ENCODE measurements at regions not wholly inside any gene's neighbourhood (a gene's known extent, or its start where the extent isn't known, plus 50 kb on each side); places are given as distances from the start of the nearest gene placed in this dataset.
"Not testable (repeated sequence)": the region's sequence is repeated elsewhere in the genome, so short reads cannot be mapped to it uniquely, and the experiment has no call there.

- no peak overlapping the region for H3K27ac ChIP-seq (ENCODE audit: low read depth, low read length)
- no peaks in the 10 kb centered on the region for H3K36me3 ChIP-seq (ENCODE audit: control insufficient read depth, insufficient read depth, low read length)
- no peak overlapping the region for H3K9ac ChIP-seq (ENCODE audit: low read length)
These were observed 132.3 kb downstream of the APIP start for GRCh38 chr11:34783816-34784317.

GRCh38 chr11:34781826-34782225 lies 134.4 kb downstream of the APIP start:
- not testable (repeated sequence) for H3K4me3 ChIP-seq (ENCODE audit: low read depth, low read length); H3K27ac ChIP-seq (ENCODE audit: low read depth, low read length); H3K36me3 ChIP-seq (ENCODE audit: control insufficient read depth, insufficient read depth, low read length); H3K9ac ChIP-seq (ENCODE audit: low read length); H3K9me3 ChIP-seq (ENCODE audit: control insufficient read depth, insufficient read depth, low read depth, low read length); H3K4me1 ChIP-seq (ENCODE audit: control insufficient read depth, insufficient read depth, low read length); H3K27me3 ChIP-seq (ENCODE audit: control insufficient read depth, insufficient read depth, low read length)

More at GRCh38 chr11:34783816-34784317, 132.3 kb downstream of the APIP start:
- Histone ChIP-seq H3K27me3 (ENCODE audit: control insufficient read depth, insufficient read depth, low read length) (no peaks in the 10 kb centered on the region), H3K4me3 (ENCODE audit: low read depth, low read length) (no peak overlapping the region), H3K9me3 (ENCODE audit: control insufficient read depth, insufficient read depth, low read depth, low read length) (no peaks in the 10 kb centered on the region), H3K4me1 (ENCODE audit: control insufficient read depth, insufficient read depth, low read length) (no peaks in the 10 kb centered on the region)

DNA sequence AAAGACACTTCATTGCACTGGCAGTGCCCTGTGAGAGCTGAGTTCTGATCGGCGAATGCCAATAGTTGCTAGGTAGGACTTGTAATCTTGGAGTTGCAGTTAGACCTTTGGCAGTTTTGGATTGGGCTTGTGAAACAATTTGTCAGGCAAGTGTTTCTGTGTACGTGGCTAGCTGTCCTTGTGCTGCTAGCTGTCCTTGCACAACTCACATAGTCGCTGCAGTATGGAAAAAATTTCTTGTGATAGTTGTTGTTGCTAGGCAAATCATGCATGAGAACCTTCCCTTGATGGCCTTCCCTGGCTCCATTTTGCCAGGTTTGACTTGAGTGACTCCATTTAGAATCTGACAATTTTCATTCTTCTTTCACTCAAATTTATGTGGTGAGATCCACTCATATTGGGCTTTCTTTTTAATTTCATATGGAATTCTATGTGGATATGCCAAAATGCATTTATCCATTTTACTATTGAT lies 140.7 kb downstream of the APIP start:
- Histone ChIP-seq H3K4me1 (ENCODE audit: control insufficient read depth, insufficient read depth, low read length) (no peaks in the 10 kb centered on the region), H3K4me3 (ENCODE audit: low read depth, low read length) (no peak overlapping the region), H3K27me3 (ENCODE audit: control insufficient read depth, insufficient read depth, low read length) (no peaks in the 10 kb centered on the region), H3K9me3 (ENCODE audit: control insufficient read depth, insufficient read depth, low read depth, low read length) (no peaks in the 10 kb centered on the region), H3K36me3 (ENCODE audit: control insufficient read depth, insufficient read depth, low read length) (no peaks in the 10 kb centered on the region), H3K27ac (ENCODE audit: low read depth, low read length) (no peak overlapping the region), H3K9ac (ENCODE audit: low read length) (no peak overlapping the region)

DNA sequence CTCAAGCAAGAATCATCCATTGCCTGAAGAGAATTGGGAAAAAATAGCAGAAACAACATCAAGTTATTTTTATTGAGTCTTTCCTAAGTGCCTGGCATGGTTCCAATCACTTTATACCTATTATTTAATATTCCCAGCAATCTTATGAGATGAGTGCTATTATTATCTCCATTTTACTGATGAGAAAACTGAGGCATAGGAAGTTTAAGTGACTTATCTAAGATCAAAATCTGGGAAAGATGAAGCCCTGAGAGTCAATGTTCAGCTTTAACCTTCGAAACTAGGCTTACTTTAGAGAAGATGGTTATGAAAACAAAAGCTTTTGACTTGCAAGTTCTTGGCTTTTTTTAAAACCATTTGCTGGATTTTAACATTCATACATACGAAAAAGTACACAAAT lies 141.6 kb downstream of the APIP start:
- Histone ChIP-seq H3K9me3 (ENCODE audit: control insufficient read depth, insufficient read depth, low read depth, low read length) (no peaks in the 10 kb centered on the region), H3K27ac (ENCODE audit: low read depth, low read length) (no peak overlapping the region), H3K27me3 (ENCODE audit: control insufficient read depth, insufficient read depth, low read length) (no peaks in the 10 kb centered on the region), H3K36me3 (ENCODE audit: control insufficient read depth, insufficient read depth, low read length) (no peaks in the 10 kb centered on the region), H3K4me3 (ENCODE audit: low read depth, low read length) (no peak overlapping the region), H3K4me1 (ENCODE audit: control insufficient read depth, insufficient read depth, low read length) (no peaks in the 10 kb centered on the region), H3K9ac (ENCODE audit: low read length) (no peak overlapping the region)

GRCh38 chr11:34773826-34774225 lies 142.4 kb downstream of the APIP start:
- H3K9me3 ChIP-seq (ENCODE audit: control insufficient read depth, insufficient read depth, low read depth, low read length), result no peaks in the 10 kb centered on the region
- H3K9ac ChIP-seq (ENCODE audit: low read length), result no peak overlapping the region
- no peak overlapping the region for H3K27ac ChIP-seq (ENCODE audit: low read depth, low read length)
- no peaks in the 10 kb centered on the region for H3K27me3 ChIP-seq (ENCODE audit: control insufficient read depth, insufficient read depth, low read length)
- no peaks in the 10 kb centered on the region for H3K4me1 ChIP-seq (ENCODE audit: control insufficient read depth, insufficient read depth, low read length)
- no peaks in the 10 kb centered on the region for H3K36me3 ChIP-seq (ENCODE audit: control insufficient read depth, insufficient read depth, low read length)
- no peak overlapping the region for H3K4me3 ChIP-seq (ENCODE audit: low read depth, low read length)

DNA sequence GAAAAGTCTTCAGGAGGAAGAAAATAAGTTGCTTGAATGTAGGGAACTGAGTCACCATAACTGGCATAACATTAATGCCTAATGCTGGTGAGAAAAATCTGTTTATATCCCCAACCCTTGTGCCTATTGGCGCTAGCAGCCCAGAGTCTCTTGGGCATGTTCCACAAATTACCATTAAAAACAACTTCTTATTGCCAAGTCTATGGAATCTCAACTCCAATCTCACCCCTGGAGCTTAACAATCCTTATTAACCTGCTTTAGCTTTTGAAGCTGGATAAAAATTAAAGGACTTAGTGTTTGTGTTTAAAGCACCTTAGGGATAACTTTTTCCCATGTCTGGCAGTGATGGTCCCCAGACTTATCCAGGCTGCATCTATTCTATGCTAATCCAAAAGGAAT lies 143.0 kb downstream of the APIP start:
- Histone ChIP-seq H3K27ac (ENCODE audit: low read depth, low read length) (no peak overlapping the region), H3K27me3 (ENCODE audit: control insufficient read depth, insufficient read depth, low read length) (no peaks in the 10 kb centered on the region), H3K4me1 (ENCODE audit: control insufficient read depth, insufficient read depth, low read length) (no peaks in the 10 kb centered on the region), H3K9me3 (ENCODE audit: control insufficient read depth, insufficient read depth, low read depth, low read length) (no peaks in the 10 kb centered on the region), H3K9ac (ENCODE audit: low read length) (no peak overlapping the region), H3K4me3 (ENCODE audit: low read depth, low read length) (no peak overlapping the region), H3K36me3 (ENCODE audit: control insufficient read depth, insufficient read depth, low read length) (no peaks in the 10 kb centered on the region)

DNA sequence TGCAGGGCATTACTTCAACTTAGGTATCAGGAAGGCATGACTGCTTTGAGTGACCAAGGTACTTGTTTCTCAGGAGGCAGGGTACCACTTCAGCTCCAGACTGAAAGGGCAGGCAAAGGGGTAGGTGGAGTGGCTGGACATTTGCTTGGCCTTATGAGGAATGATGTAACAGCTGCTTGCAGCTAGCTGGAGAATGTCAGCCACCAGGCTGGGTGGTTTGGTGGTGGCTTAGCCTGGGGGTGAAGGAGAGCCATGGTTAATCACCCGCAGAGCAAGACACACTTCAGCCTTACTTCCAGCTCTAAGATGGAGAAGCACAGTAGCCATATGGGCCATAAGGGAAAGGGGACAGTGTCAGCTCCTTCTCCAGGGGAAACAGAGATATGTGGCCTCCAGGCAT lies 146.1 kb downstream of the APIP start:
- Histone ChIP-seq H3K4me3 (ENCODE audit: low read depth, low read length) (no peak overlapping the region), H3K4me1 (ENCODE audit: control insufficient read depth, insufficient read depth, low read length) (no peaks in the 10 kb centered on the region), H3K9ac (ENCODE audit: low read length) (no peak overlapping the region), H3K27ac (ENCODE audit: low read depth, low read length) (no peak overlapping the region), H3K36me3 (ENCODE audit: control insufficient read depth, insufficient read depth, low read length) (no peaks in the 10 kb centered on the region), H3K27me3 (ENCODE audit: control insufficient read depth, insufficient read depth, low read length) (no peaks in the 10 kb centered on the region), H3K9me3 (ENCODE audit: control insufficient read depth, insufficient read depth, low read depth, low read length) (peaks cover 4% of the 10 kb centered on the region; the same call in 1 of the 2 replicates)

DNA sequence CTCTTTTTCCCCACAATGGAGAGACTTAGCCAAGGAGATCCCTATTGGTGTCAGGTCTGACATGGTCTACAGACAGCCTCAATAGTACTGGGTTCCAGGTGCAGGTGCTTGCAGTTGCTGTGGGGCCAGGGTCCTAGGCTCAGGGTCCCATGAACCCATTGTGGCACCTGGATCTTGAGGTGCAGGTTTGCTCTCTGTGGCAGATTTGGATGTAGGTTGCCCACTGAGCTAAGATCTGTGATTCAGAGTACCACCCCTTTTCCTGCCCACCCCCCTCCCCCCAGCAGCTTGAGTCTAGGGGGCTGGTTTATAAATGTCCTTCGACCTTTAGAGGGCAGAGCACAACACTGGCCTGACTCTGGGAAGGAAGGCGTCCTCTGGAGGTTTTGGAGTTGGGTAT lies 147.0 kb downstream of the APIP start:
- H3K4me1 ChIP-seq (ENCODE audit: control insufficient read depth, insufficient read depth, low read length), result no peaks in the 10 kb centered on the region
- H3K27ac ChIP-seq (ENCODE audit: low read depth, low read length), result no peak overlapping the region
- no peak overlapping the region for H3K9ac ChIP-seq (ENCODE audit: low read length)
- H3K9me3 ChIP-seq (ENCODE audit: control insufficient read depth, insufficient read depth, low read depth, low read length), result peaks cover 9% of the 10 kb centered on the region; the same call in 1 of the 2 replicates
- H3K4me3 ChIP-seq (ENCODE audit: low read depth, low read length), result no peak overlapping the region
- no peaks in the 10 kb centered on the region for H3K27me3 ChIP-seq (ENCODE audit: control insufficient read depth, insufficient read depth, low read length)
- H3K36me3 ChIP-seq (ENCODE audit: control insufficient read depth, insufficient read depth, low read length), result no peaks in the 10 kb centered on the region

GRCh38 chr11:34762625-34763024 lies 141.7 kb downstream of the EHF start:
- H3K9me3 ChIP-seq (ENCODE audit: control insufficient read depth, insufficient read depth, low read depth, low read length); H3K4me1 ChIP-seq (ENCODE audit: control insufficient read depth, insufficient read depth, low read length); H3K27ac ChIP-seq (ENCODE audit: low read depth, low read length): not testable (repeated sequence)

DNA sequence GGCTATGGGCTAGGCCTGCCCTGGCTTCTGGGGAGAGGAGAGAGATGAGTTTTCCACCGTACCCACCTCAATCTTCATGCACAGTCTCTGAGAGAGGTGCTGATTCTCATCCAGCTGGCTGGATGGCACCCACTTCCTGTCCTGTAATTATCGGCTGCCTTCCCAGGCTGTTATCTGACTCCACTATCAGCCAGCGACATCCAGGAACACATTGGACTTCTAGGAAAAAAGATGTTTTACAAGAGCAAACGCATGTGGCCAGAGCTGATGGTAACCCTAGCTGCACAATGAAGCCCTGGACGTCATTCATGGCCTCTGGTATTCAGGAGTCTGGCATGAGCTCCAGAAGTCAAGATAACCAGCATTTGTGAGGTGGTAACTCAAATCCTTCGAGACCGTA lies 137.4 kb downstream of the EHF start:
- H3K27me3 ChIP-seq (ENCODE audit: control insufficient read depth, insufficient read depth, low read length), result no peaks in the 10 kb centered on the region
- H3K4me3 ChIP-seq (ENCODE audit: low read depth, low read length), result no peak overlapping the region
- no peaks in the 10 kb centered on the region for H3K9me3 ChIP-seq (ENCODE audit: control insufficient read depth, insufficient read depth, low read depth, low read length)
- no peak overlapping the region for H3K9ac ChIP-seq (ENCODE audit: low read length)
- no peak overlapping the region for H3K27ac ChIP-seq (ENCODE audit: low read depth, low read length)
- H3K4me1 ChIP-seq (ENCODE audit: control insufficient read depth, insufficient read depth, low read length), result no peaks in the 10 kb centered on the region
- peaks cover 25% of the 10 kb centered on the region for H3K36me3 ChIP-seq (ENCODE audit: control insufficient read depth, insufficient read depth, low read length)

More at GRCh38 chr11:34762625-34763024, 141.7 kb downstream of the EHF start:
- H3K4me3 ChIP-seq (ENCODE audit: low read depth, low read length); H3K27me3 ChIP-seq (ENCODE audit: control insufficient read depth, insufficient read depth, low read length); H3K9ac ChIP-seq (ENCODE audit: low read length); H3K36me3 ChIP-seq (ENCODE audit: control insufficient read depth, insufficient read depth, low read length): not testable (repeated sequence)

DNA sequence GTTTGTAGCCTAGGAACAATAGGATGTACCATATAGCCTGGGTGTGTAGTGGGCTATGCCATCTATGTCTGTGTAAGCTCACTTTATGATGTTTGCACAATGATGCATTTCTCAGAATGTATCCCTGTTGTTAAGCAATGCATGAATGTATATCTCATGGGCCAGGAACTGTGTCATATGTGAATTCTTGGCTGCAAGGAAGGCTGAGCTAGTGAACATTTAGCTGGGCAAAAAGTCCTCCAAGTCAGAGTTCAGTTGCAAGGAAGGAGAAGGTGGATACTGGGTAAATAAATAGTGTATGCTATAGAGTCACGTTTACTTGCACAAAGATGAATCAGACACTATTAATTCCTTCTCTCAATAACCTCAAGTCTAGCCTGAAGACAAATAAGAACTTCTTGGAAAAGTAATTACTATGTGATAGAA lies 136.1 kb downstream of the EHF start:
- Histone ChIP-seq H3K9ac (ENCODE audit: low read length) (no peak overlapping the region), H3K36me3 (ENCODE audit: control insufficient read depth, insufficient read depth, low read length) (peaks cover 25% of the 10 kb centered on the region), H3K27me3 (ENCODE audit: control insufficient read depth, insufficient read depth, low read length) (no peaks in the 10 kb centered on the region), H3K4me1 (ENCODE audit: control insufficient read depth, insufficient read depth, low read length) (no peaks in the 10 kb centered on the region), H3K9me3 (ENCODE audit: control insufficient read depth, insufficient read depth, low read depth, low read length) (no peaks in the 10 kb centered on the region), H3K27ac (ENCODE audit: low read depth, low read length) (no peak overlapping the region), H3K4me3 (ENCODE audit: low read depth, low read length) (no peak overlapping the region)

DNA sequence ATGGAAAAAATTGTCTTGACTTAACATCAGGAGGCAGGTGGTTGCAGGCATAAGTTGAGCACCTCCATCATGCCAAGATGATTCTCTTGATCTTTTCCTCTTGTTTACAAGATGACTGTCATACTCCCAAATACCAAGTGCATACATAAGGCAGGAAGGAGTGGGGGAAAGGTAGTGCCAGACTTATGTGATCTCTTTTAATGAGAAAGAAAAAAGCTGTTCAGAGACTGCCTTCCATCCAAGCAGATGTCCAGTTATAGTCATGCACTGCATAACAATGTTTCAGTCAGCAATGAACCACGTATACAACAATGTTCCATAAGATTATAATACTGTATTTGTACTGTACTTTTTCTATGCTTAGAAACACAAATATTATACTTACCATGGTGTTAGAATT lies 135.7 kb downstream of the EHF start:
- Histone ChIP-seq H3K27me3 (ENCODE audit: control insufficient read depth, insufficient read depth, low read length) (no peaks in the 10 kb centered on the region), H3K27ac (ENCODE audit: low read depth, low read length) (no peak overlapping the region), H3K9me3 (ENCODE audit: control insufficient read depth, insufficient read depth, low read depth, low read length) (no peaks in the 10 kb centered on the region), H3K4me3 (ENCODE audit: low read depth, low read length) (no peak overlapping the region), H3K9ac (ENCODE audit: low read length) (no peak overlapping the region), H3K36me3 (ENCODE audit: control insufficient read depth, insufficient read depth, low read length) (peaks cover 25% of the 10 kb centered on the region), H3K4me1 (ENCODE audit: control insufficient read depth, insufficient read depth, low read length) (no peaks in the 10 kb centered on the region)

Data from HUES6 (cell line).